NCI-H748 (cell line): ENCODE measurements at regions not wholly inside any gene's neighbourhood (a gene's known extent, or its start where the extent isn't known, plus 50 kb on each side); places are given as distances from the start of the nearest gene placed in this dataset.
"Not testable (repeated sequence)": the region's sequence is repeated elsewhere in the genome, so short reads cannot be mapped to it uniquely, and the experiment has no call there.

Experiments
- DNase-seq: peaks from one replicate; lab custom pipeline; 2025; ENCODE audit not compliant: unreplicated experiment; lab: John Stamatoyannopoulos, UW

DNA sequence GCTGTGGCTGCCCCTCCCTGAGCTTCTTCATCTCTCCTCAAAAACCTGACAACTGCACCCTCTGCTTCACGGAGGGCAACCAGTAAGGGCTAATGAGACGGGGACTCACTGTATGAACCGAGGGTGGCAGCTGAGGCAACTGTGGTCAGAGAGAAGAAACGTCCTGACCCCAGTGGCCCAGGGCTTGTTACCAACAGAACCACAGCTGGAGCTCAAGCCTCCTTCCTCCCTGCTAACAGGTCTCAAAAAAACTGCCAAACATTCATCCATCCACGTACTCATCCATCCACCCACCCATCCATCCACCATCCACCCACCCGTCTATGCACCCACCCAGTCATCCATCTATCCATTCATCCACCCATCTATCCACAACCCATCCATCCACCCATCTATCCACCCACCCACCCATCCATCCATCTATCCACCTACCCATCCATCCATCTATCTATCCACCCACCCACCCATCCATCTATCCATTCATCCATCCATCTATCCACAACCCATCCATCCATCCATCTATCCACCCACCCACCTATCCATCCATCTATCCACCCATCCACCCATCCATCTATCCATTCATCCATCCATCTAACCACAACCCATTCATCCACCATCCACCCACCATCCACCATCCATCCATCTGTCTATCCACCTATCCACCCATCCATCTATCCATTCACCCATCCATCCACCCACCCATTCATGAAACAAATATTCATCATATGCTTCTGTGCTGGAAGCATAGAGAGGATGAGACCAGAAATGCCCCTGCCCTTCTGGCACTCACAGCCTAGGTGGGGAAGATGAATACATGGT lies 111.7 kb downstream of the PDGFA start:
- no peak for DNase-seq

DNA sequence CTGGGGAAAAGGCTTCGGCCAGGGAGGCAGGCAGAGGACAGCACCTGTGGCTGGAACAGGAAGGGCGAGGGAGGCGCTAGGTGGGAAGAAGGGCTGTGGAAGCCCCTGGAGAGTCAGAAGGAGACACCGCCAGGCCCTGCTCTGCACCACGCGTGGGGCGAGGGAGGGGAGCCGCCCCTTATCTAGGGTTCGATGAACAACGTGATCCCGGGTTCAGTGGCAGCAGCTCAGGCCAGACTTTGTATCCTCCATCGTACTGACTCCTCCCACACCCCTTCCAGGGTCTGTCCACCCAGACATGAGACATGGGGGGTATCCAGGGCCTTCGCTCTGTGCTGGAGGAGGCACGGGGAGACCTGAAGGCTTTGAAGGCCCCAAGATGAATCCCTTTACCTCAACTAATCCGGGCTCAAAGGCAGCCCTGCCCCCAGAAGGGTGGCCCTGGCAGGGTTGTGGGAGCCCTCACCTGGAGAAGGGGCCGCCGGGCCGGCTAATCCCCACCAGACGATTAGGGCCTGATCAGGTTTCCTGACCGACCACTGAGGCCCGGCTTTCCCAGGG lies 110.8 kb downstream of the PDGFA start:
- DNase-seq: no peak

- no peak for DNase-seq
Observed at GRCh38 chr7:409339-410281, 110.0 kb downstream of the PDGFA start.

GRCh38 chr7:410395-410910 lies 109.2 kb downstream of the PDGFA start:
- DNase-seq: no peak

GRCh38 chr7:411116-411515 lies 108.5 kb downstream of the PDGFA start:
- not testable (repeated sequence) for DNase-seq

- no peak for DNase-seq
Observed at GRCh38 chr7:411677-412312, 107.9 kb downstream of the PDGFA start.

DNA sequence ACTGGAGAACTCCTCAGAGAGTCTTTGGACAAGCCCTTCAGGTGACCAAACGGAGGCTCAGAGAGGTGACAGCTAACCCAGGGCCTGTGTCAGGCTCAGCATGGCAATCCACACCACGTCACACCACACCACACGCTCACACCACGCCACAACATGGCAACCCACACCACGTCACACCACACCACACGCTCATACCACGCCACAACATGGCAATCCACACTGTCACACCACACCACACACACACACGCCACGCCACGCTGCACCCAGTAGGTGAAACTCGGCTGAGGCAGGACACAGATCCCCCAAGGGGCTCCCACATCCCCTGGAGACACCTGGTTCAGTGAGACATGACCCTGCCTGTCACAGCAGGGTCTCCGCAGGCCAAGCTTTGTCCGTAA lies 107.3 kb downstream of the PDGFA start:
- DNase-seq: no peak

DNA sequence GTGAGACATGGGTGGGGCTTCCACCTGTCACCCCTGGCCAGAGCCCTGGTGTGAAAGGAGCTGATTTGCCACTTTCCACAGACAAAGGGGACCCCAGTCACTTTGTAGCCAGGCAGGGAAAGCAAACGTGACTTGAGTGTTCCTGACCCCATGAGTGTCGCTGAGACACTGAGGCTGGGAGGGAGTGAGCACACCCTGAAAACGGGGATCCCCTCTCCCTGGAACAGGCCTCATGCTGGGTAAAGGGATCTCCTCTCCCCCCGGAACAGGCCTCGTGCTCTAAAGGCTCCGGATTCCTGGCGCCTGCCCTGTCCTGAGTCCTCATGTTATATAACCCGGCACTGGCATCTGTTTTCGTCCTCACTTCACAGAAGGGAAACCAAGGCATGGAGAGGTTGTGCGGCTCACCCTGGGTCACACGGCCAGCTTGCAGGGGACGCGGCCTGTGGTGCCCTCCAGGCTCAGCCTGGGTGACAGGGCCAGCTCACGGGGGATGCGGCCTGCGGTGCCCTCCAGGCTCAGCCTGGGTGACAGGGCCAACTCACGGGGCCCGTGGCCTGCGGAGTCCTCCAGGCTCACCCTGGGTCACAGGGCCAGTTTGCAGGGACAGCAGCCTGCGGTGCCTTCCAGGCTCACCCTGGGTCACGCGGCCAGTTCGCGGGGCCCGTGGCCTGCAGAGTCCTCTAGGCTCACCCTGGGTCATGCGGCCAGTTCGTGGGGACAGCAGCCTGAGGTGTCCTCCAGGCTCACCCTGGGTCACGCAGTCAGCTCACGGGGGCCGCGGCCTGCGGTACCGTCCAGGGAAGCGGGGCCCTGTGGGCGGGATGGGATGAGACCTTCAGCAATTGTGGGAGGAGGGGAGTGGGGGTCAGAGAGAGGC lies 104.7 kb downstream of the PDGFA start:
- DNase-seq: no peak

DNA sequence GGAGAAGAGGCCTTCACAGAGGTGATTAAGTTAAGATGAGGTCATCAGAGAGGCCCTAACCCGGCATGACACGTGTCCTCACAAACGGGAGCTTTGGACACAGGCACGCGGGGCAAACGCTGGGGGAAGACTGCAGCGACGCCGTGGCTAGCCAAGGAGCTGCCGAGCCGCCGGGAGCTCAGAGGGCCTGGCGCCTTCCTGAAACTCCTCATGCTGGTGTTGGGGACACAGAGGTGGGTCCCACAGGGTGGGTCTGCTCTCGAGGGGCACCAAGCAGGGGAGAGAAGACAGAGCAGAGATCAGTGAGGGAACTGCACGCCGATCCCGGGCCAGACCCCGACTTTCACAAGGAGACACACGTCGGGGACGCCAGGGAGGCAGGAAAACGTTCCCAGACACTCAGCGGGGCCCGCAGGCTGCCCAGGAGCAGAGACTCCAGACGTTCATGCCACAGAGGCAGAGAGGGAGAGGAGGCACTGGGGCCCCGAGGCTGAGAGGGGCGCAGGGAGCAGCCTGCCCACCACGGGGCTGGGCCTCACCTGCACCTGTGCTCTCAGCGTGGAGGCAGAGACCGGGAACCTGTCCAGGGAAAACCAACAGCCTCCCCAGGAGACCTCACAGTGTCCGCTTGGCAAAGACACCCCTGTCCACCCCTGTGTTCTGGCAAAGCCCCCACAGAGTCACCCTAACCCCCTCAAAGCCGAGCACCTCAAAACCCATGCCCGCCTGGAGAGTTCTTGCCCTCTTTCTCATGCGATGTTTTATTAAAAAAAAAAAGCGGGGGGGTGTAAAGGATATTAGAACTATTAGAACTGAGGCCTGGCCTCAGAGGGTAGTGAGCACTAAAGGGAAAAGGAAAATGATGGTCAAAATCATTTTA lies 103.8 kb downstream of the PDGFA start:
- DNase-seq: no peak

GRCh38 chr7:416761-417624 lies 102.7 kb downstream of the PDGFA start:
- DNase-seq: no peak

- DNase-seq: no peak
Observed at GRCh38 chr7:417625-417889, 102.1 kb downstream of the PDGFA start.

DNA sequence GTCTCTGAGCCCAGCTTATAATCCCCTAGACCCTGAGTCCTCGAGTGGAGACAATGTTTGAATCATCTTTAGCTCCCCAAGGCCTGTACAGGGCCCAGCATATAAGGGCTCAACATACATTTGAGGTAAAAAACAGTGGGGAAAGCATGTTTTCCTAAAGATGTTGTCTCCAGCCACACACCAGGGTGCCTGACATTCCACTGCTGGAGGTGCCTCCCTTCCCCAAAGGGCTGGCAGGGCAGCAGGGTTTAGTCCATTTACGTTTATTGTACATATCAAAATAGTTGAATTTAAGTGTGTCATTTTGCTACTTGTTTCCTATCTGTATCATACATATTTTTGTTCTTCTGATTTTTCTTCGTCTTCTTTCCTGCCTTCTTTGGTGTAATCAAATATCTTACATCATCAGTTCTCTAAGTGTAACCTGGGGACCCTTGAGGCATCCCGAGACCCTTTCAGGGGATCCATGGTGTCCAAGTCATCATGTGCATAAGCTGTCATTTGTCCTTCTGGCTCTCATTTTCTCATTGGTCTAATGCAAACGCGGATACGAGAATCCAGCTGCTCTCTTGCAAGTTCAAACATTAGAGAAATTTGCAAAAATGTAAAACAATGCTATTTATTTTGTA lies 101.6 kb downstream of the PDGFA start:
- DNase-seq: no peak

GRCh38 chr7:418636-419280 lies 100.9 kb downstream of the PDGFA start:
- DNase-seq: no peak

DNA sequence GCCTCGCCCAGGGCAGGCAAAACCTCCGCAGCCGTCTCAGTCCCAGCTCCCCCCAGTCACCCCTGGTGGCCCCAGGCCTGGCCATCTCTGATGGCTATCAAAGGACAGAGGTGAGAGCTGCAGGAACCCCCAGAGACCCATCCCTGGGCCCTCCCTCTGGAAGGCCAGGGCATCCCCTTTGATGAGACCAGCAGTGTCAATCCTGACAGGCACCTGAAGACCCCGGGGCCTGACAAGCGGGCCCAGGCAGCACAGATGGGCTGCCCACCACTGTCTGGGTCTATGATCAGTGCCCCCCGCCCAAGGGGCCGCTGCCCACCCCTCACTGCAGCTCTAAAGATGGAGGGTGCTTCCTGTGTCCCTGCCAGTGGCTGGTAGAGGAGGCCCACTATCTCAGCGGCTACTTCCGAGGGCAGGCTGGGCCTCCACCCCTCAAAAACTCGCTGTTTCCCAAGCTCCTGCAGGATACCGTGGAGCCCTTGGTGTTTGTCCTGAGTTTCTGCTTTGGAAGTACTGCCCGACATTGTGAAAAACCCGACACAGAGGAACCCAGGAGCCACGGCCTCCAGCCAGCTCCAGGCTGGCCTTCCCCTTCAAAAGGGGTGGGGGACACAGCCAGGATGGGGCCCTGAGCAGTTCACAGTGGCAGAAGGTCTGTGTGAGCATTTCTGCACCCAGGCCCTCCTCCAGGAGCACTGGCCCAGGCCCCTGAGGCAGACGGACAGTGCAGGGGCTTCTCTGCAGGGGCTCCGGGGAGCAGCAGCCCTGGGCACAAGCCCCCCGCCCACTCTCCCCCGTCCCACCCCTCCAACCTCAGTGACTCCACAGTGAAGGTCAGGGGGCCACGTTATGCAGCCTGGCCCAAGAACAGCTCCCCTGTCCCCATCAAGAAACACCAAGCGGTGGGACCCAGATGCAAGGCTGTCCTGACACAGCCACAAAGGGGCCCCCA lies 99.2 kb downstream of the PDGFA start:
- no peak for DNase-seq

- DNase-seq: peak; percentile 67
Observed at GRCh38 chr7:421136-421991, 98.3 kb downstream of the PDGFA start.
